ENCODE measurements at regions not wholly inside any gene's neighbourhood (a gene's known extent, or its start where the extent isn't known, plus 50 kb on each side); places are given as distances from the start of the nearest gene placed in this dataset.
A peak's percentile ranks its signal among the peaks of the same experiment; 100 is the strongest.

- intact Hi-C loops (cut with DNase I), result no loop called here
- Histone ChIP-seq H3K9me3 (no peaks in the 10 kb centered on the region), H3K36me3 (ENCODE audit: insufficient read depth in 1 of 2, low read depth in 1 of 2) (no peaks in the 10 kb centered on the region), H3K4me1 (no peaks in the 10 kb centered on the region), H3K4me3 (no peak overlapping the region), H3K27me3 (ENCODE audit: insufficient read depth in 3 of 3, low read length in 2 of 3) (no peaks in the 10 kb centered on the region), H3K27ac (no peak overlapping the region)
- DNase-seq, result no peak
- 90 to 99% (median 91%) methylated on average over 3 of the region's 3 CpGs for WGBS, 3 donors
- ATAC-seq, result no peak
- no peak for TF ChIP-seq CTCF (IDR thresholded peaks at IDR 0.05)
Measured at GRCh38 chr5:91477408-91477807, 94.3 kb upstream of the ARRDC3 start.

- no peak overlapping the region for H3K4me3 ChIP-seq
- intact Hi-C loops (cut with DNase I), result no loop called here
- no peaks in the 10 kb centered on the region for H3K9me3 ChIP-seq
- ATAC-seq, result no peak
- no peak overlapping the region for H3K27ac ChIP-seq
- H3K27me3 ChIP-seq (ENCODE audit: insufficient read depth in 3 of 3, low read length in 2 of 3), result no peaks in the 10 kb centered on the region
- WGBS, 3 donors, result 14 to 27% (median 20%) methylated on average over 1 of the region's 1 CpG
- H3K4me1 ChIP-seq, result no peaks in the 10 kb centered on the region
- no peaks in the 10 kb centered on the region for H3K36me3 ChIP-seq (ENCODE audit: insufficient read depth in 1 of 2, low read depth in 1 of 2)
- DNase-seq, result no peak
- no peak for TF ChIP-seq CTCF (IDR thresholded peaks at IDR 0.05)
Measured at GRCh38 chr5:91474201-91474600, 91.1 kb upstream of the ARRDC3 start.

GRCh38 chr5:91472631-91473030 is 89.5 kb upstream of the ARRDC3 start:
- H3K9me3 ChIP-seq, result no peaks in the 10 kb centered on the region
- no peak overlapping the region for H3K4me3 ChIP-seq
- no peaks in the 10 kb centered on the region for H3K27me3 ChIP-seq (ENCODE audit: insufficient read depth in 3 of 3, low read length in 2 of 3)
- 67 to 78% (median 73%) methylated on average over 1 of the region's 1 CpG for WGBS, 3 donors
- DNase-seq, result no peak
- no peaks in the 10 kb centered on the region for H3K4me1 ChIP-seq
- ATAC-seq, result no peak
- intact Hi-C loops (cut with DNase I), result no loop called here
- H3K36me3 ChIP-seq (ENCODE audit: insufficient read depth in 1 of 2, low read depth in 1 of 2), result no peaks in the 10 kb centered on the region
- no peak for TF ChIP-seq CTCF (IDR thresholded peaks at IDR 0.05)
- H3K27ac ChIP-seq, result no peak overlapping the region

- H3K4me1 ChIP-seq, result no peaks in the 10 kb centered on the region
- DNase-seq (no peak), ATAC-seq (peak in 1 of 4 donors; percentile 50)
- intact Hi-C loops (cut with DNase I), result no loop called here
- no peak overlapping the region for H3K4me3 ChIP-seq
- no peak for TF ChIP-seq CTCF (IDR thresholded peaks at IDR 0.05)
- H3K36me3 ChIP-seq (ENCODE audit: insufficient read depth in 1 of 2, low read depth in 1 of 2), result no peaks in the 10 kb centered on the region
- WGBS, 3 donors, result 60 to 68% (median 64%) methylated on average over 10 of the region's 10 CpGs
- H3K9me3 ChIP-seq, result no peaks in the 10 kb centered on the region
- H3K27ac ChIP-seq, result no peak overlapping the region
- H3K27me3 ChIP-seq (ENCODE audit: insufficient read depth in 3 of 3, low read length in 2 of 3), result no peaks in the 10 kb centered on the region
Measured at GRCh38 chr5:91469517-91470165, 86.5 kb upstream of the ARRDC3 start.
